GM21367 (cell line): ENCODE measurements at regions not wholly inside any gene's neighbourhood (a gene's known extent, or its start where the extent isn't known, plus 50 kb on each side); places are given as distances from the start of the nearest gene placed in this dataset.
A peak's percentile ranks its signal among the peaks of the same experiment; 100 is the strongest.

ENCODE experiments used
- ATAC-seq: cut with Tn5 transposase; IDR thresholded peaks from one replicate; pipeline ENCODE4 v1.9.1; 2021; ENCODE audit not compliant: unreplicated experiment

DNA sequence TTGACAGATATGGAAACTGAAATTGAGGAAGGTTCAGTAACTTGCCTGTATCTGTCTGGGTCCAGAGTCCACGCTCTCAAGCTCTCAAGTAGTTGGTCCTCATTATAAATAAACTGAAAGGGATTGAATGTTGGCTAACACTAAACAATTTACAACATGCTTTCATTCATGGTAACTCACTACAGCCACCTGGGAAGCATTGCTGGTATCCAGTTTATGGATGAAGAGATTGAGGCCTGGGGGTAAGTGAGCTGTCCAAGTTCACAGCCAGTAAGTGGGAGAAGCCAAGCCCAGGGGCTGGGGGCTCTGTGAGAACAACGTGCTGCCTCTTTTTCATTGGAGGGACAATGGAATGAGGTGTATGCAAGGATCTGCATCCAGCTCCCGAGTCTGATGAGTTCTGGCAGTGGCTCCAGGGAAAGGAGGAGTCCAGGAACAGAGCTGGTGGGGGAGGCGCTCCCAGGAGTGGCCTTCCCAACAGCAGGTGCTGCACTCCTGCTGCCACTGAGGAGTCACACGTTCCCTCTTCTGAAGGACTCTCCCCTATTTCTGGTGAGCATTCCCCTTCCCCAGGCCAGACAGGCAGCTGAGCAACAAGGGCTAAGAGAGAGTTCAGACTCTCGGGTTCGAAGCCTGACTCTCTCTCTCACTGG is 175.8 kb downstream of the CSNK2A3 start:
- no peak for ATAC-seq

DNA sequence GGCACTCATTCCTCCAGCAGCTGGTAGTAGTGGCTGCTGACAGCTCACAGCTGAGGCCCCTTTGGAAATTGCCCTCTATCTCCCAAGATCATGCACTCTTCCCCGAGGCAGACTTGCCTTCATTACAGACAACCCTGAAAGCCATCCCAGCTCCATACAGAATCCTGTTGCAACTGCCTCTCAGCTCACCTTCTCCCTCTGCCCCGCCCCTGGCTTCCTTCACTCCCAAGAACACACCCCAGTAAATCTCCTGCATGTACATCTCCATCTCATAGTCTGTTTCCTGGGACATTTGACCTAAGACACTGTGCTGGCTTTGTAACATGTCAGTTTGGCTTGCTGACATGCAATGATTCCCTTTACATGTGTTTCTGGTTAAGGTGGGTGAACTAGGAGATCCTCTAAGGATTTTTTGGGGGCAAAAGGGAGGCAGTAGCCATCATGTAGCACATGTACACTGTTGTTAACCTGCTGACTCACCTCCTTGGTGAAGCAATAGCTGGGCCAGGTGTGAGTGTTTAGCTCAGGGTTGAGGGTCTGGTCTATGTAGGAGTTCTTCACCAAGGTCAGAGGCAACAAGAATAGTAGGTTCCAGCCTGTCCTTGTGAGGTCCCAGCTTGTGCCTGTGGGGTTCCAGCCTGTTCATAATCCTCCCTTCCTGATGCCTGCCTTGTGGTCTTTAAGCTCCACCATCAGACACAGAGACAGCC is 179.6 kb downstream of the CSNK2A3 start:
- no peak for ATAC-seq

DNA sequence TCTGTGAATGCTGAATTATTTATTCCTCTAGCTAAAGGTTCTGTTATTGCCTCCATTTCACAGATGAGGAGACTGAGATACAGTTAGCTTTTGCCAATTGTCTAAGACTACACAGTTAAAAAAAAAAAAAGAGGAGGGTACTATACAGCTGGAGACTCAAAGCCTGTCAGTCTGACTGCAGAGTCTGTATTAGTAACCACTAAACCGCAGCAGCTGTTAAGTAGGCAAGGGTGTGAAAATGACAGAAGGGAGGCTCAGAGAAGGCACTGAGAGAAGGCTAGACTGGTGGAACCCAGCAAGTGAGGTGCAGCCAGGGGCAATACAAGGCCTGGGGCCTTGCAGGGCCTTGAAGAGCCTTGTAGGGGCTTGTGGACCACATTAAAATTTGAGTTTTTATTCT is 181.2 kb downstream of the CSNK2A3 start:
- peak; percentile 65 for ATAC-seq

DNA sequence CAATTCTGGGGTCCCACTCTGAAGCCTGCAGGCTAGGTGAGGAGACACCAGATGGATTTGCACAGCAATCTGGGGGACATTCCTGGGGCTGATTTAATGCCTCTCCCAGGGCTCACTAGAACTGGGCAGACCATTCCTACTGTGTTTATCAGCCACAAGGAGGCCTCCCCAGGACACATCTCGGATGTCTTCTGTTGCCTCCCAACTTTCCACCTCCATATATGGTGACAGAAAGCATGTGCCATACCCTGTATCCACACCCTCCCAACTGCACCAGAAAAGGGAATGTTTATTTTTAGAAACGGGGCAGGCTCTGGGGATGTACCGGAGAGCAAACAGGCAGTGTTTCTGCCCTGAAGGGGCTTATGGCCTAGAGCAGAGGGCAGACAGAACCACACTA is 181.8 kb downstream of the CSNK2A3 start:
- no peak for ATAC-seq

DNA sequence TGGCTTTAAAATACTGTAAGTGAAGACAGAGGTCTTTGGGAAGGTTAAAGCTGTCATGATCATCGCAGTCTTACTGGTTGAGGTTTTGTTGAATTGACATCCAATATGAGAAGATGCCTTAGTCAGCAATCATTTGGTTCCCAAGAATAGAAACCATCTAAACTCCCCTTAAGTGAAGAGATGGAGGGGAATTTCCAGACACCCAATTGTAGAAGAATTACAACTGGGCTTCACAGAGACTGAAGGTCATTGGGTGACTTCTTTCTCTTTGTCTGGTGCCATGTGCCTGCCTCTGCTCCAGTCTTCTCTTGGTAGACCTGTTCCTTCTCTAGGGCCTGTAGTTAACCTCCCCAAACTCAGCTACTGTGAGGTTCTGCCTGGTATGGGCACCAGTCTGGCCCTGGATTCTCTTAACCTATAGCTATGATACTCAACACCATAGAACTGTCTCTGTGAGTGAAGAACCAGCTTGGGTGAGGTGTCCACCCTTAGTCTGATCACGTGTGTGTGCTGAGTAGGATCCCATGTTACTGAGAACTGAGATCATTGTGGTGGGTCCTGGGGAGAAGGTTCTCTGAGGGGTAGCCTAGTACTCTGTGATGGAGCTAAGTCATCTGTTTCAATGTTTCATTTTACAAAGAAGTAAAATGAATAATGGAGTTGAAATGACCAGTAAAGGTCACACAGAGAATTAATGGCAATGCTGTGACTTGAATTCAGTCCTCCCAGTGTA is 182.5 kb downstream of the CSNK2A3 start:
- no peak for ATAC-seq

DNA sequence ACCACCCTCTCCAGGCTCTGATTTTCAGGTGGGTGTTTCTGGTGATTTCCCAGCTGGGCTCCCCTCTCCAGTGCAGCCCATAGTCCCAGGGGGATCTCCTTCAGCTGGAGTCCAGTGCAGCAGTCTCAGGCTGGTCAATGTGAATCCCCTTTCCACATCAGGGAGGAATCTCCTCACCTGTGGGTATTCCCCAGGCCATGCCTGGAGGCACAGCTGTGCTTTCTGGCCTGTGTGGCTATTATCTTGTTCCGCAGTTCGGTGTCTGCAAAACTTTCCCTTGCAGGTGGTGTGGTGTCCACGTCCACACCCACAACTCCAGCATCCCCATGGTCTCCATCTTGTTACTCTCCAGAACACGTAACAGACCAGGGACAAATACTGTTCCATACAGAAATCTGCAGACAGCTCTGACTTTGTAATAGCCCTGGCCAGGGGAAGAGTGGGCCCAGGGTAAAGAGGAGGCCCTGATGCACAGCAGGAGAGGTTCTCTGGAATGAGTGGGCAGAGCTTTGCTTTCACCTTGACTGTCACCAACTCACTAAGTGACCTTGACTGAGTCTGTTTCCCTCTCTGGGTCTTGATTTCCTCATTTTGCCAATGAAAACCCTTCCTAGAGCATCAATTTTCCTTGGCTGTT is 183.2 kb downstream of the CSNK2A3 start:
- no peak for ATAC-seq

DNA sequence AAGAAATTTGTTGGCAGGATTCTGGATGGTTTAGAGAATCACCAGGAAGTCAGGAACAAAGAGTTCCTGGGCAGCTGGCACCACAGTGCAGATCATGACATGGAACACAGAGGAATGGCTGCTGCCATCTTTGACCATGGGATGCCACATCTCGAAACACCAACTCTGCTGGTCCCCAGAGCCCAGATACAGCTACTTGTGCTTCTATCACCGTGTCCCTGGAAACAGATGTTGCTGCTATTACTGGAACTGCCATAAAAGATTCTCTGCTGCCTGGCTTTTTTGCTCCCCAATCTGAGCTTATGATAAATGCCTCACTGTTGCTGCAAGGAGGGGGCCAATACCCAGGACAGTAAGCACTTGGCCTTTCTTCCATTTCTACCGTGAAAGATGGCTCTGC is 185.2 kb downstream of the CSNK2A3 start:
- ATAC-seq: no peak

DNA sequence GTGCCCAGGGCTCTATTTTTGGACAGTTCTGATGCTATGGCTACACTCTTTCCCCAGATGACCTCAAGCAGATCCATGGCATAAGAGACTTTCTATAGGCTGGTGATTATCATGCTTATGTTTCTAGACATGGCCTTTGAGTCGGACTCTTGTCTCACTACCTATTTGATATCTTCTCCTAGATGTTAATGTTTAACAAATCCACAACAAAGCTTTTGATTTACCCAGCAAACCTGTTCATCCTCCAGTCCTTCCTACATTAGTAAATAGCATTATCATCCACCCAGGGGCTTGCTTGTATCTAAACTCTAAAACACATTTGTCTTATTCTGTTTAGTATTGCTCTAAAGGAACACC is 188.7 kb downstream of the CSNK2A3 start:
- ATAC-seq: no peak

DNA sequence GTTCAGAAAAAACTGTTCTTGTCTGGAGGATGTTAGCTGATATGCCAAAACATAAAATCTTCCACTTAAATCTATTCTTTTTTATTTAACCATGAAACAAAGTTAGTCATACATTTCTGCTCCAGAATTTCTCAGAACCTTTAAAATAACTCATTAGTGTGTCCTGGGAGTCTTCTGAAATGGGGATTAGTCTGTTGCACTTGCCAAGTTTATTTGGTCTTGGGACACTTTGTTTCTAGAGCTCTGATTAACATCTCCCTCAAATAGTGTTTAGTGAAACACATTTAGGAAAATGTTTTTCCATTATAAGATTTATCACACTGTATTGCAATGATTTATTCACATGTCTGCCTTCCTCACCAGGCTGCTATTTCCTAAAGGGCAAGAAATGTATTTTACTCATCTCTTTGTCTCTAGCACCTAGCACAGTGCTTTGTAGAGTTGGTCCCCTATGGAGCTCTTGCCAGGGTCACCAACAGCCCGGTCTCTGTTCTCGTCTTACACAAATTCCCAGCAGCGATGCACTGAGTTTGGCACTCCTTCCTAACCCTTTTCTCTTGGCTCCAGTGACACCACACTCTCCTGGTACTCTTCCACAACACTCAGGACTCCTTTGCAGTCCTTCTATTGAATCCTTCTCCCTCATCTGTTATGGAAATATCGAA is 189.2 kb downstream of the CSNK2A3 start:
- no peak for ATAC-seq

DNA sequence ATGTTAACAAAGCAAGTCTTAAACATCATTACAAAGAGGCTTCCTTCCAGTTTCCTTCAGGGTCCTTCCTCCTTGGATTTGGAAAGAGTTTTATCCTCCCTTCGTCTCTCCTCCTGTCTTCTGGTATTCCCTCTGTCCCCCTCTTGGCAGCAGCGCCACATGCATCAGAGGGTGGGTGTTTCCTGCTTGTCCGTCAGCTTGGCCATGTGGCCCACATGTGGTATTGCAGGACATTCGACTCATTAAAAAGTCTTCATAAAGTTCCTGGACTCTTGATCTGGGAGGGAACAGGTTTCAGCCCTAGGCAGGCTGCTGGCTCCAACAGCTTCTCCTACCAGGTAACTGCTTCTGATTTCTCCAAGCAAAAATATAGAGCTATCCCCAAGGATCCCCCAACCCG is 189.8 kb downstream of the CSNK2A3 start:
- ATAC-seq: no peak

DNA sequence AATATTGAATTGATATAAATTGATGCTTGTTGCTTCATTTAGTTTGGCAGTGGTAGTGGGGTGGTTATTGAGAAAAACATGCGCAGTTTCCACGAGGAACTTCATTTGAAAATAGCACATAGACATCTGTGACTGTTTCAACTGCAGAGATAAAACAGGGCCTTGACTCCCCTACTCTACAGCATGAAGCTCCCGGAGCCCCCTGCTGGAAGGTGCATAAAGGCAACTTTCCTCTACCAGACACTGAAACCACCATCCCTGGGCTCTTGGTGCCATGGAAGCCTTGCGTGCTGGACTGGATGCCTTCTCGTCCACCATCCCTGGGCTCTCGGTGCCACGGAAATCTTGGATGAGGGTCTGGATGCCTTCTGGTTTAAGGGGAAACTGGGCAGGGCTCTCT is 195.9 kb downstream of the CSNK2A3 start:
- ATAC-seq: no peak

DNA sequence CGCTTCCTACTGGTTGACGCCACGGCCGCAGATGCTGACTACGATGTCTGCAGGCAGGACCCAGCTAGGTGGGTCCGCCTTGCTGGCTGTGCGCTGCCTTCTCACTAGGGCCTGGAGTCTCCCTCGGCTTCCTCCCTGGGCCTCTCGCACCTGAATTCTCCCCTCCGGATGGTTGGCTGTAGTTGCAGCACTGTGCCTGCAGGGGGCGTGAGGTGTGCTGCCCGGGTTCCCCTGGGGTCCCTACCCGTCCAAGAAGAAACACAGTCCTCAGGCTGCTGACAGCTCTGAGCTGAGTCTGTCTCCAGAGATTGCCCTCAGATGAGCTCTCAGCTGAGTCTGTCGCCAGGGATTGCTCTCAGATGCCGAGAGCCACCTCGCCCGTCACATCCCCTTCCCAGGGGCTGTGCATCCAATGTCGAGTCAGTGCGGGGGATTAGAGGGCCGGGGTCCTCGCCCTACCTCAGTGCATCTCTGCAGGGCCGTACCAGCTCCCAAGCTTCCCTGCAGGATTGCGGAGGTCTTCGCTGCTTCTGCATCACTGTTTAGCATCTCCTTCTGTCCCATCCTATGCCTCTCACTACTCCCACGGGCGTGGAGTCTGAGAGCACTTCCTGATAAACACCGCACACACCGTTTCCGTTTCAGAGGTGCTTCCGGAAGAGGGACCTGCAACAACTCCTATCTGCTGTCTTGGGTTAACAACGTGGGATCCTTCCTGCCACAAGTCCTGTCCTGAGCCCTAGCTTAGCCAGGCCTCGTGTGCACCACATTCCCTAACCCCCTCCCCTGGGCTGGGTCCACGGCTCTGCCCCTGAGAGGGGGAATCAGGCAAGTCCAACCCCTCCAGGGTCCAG is 196.9 kb downstream of the CSNK2A3 start:
- ATAC-seq: no peak

DNA sequence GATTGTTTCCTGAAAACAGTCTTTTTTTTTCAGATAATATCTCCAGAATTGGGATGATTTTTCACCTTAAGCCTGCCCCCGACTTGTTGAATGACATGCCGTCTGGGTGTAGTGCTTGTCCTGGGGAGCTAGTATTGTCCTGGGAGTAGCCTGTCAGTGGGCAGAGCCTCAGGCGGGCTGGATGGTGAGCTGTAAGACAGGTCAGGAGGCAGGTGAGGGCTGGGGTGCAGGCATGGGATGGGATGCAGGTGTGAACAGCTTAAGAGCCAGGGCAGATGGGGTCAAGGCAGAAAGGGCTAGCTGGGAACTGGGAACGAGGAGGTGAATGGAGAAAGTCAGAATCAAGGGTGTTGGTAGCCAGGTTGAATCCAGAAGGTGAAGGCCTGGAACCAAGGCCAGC is 200.2 kb downstream of the CSNK2A3 start:
- no peak for ATAC-seq

DNA sequence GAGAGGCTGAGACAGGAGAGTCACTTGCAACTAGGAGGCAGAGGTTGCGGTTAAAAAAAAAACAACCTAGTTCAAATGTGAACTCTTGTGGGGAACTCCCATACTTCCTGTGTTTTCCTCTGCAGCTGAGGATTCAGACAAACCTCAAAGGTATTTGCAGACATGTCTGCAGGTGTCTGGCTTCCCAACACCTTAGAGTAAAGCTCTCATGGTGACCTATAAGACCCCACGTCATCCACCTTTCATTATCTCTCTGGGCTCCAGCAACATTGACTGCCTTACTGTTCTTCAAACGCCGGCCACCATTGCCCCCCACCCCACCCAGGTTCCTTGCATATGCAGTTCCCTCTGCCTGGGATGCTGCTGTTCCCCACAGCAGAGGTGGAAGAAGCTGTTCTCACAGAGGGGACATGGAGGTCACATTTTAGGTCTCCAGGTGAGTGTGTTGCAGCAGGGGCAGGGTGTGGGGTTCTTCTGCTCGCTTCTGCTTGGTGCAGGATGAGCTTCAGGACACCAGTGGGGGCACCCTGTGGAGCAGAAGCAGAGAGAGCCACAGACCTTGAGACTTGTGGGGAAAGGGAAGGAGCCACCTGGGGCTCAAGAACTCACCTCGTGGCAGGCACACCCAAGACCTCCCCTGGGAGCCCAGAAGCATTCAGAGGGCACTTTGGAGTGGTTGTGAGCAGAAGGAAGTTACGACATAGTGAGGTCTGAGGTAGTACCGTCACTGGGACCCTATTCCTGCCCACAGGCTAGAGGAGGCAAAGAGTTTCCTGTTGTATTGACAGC is 203.2 kb downstream of the CSNK2A3 start:
- ATAC-seq: no peak

DNA sequence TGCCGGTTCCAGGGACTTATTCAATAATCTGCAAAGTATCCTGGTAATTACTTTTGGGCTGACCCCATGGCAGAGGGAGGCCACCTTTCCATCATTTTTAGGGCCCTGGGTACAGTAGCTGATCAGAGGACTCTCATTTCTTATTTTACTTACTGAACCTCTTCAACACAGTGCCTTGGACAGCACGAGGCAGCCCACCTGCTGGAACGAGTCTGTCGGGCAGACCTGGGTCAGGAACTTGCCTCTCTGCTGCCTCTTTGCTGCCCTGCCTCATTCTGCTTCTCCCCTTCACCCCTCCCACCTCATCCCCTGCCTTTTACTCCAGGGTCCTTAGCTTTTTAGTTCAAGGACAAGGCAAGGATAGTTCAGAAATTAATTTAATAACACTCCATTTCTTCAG is 204.5 kb downstream of the CSNK2A3 start:
- no peak for ATAC-seq

DNA sequence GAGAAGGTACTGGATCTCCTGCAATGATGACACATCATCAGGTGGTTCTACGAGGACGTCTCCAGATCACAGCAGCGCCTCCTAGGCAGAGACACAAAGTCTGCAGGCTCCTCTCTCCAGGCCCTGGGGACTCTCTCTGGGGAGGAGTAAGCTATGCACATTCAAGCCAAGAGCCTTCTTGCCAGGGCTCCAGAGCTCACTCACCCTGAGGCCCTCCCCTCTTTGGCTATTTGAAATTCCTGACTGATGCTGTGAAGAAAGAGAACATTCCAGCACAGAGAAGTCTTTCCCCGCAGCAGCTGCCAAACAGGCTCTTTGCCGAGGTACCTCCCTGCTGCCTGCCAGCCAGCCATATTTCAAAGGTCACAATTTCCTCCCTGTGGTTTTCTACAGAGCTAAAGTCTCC is 204.9 kb downstream of the CSNK2A3 start:
- ATAC-seq: no peak

DNA sequence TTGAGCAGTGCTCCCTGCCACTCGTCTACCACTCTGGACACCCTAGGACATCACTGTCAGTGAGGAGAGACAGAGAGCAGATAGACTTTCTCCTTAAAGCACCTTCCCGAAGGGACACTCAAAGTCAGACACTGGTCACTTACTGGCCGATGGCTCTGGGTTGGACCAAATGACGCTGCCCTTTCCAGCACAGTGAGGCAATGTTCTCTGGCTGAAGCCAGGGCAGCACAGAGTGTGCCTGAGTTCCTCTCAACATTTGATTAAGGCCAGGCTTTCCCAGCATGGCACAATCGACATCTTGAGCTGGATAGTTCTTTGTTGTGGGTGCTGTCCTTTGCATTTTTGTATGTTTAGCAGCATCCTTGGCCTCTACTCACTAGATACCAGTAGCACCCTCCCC is 206.2 kb downstream of the CSNK2A3 start:
- ATAC-seq: no peak

DNA sequence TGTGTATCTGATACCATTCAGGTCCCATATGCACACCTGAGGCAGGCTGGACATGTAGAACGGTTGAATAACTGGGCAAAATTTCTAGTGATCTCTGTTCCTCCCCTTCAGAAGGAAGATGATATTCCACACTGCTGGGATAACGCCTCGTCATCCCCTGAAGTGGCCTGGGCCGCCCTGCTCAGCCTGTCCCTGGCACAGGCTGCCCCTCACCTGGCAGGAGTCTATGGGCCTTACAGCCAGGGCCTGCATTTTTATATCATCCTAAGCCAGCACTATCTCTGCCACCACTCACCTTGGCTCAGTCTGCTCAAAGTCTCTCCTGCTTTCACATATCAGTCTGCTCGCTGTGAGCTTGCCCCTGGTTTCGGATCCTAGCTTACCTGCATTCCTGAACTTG is 209.2 kb downstream of the CSNK2A3 start:
- ATAC-seq: no peak

DNA sequence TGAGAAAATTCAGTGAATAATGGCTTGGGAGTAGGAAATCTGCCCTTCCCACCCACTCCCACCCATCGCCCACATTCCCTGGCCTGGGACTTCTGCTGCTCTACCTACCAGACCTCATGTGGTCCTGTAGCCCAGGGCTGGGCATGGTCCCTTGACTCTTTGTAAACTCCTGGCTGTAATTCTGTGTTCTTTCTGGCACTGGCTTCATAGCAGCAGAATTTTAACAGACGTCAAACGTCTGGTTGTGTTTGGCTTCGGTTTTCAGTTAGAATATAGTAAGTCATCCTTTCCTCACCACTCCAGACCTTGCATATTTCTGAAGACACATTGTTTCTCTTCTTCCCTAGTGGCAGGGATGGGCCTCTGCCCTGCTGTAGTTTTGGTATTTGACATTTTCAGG is 210.6 kb downstream of the CSNK2A3 start:
- no peak for ATAC-seq

DNA sequence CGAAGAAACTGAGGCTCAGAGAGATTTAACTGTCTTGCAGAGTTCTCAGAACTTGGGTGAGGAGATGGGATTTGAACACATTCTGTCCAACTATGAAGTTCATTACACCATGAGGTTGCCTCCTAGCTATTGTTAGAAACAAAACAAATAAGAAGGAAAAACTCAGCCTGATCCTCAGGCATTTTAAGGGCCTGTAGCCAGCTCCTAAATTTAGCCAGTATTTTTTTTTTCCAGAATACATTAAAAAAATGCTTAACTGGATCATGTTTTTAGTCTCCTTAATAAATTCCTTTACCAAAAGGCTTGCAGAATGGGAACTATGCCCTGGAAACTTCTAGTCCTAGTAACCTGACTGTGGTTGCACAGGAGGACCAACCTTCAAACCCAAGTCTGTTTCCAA is 212.0 kb downstream of the CSNK2A3 start:
- ATAC-seq: no peak
